ENCODE measurements at regions not wholly inside any gene's neighbourhood (a gene's known extent, or its start where the extent isn't known, plus 50 kb on each side); places are given as distances from the start of the nearest gene placed in this dataset.

- Histone ChIP-seq H3K27ac (no peak overlapping the region), H3K4me3 (no peak overlapping the region), H3K4me1 (replicated peaks in 1 of 2) (peaks cover 0 to 6% of the 10 kb centered on the region in 2 donors)
- 33 to 89% (median 82%) methylated on average over 2 to 4 of the region's 4 CpGs; no CpG with 5 or more reads in 5 of the 10 experiments for WGBS, 10 experiments
- in situ Hi-C loops (cut with MboI; ENCODE audit: low pct_unique_long_range_greater_than_20kb in 2 of 9, low sequenced_read_pairs in 9 of 9, unreplicated experiment in 9 of 9) = no loop called here
- no peak for ATAC-seq (replicated peaks in 6 of 8)
Measured at GRCh38 chr10:110378006-110378405, 73.3 kb upstream of the SMNDC1 start.

GRCh38 chr10:110378533-110379108 is 73.9 kb upstream of the SMNDC1 start:
- H3K4me3 ChIP-seq = no peak overlapping the region
- peaks cover 0 to 6% of the 10 kb centered on the region in 2 donors for H3K4me1 ChIP-seq (replicated peaks in 1 of 2)
- WGBS, 10 experiments = 74 to 100% (median 93%) methylated on average over 1 to 6 of the region's 6 CpGs; no CpG with 5 or more reads in 1 of the 10 experiments
- in situ Hi-C loops (cut with MboI; ENCODE audit: low pct_unique_long_range_greater_than_20kb in 2 of 9, low sequenced_read_pairs in 9 of 9, unreplicated experiment in 9 of 9) = no loop called here
- ATAC-seq (replicated peaks in 6 of 8) = no peak
- no peak overlapping the region for H3K27ac ChIP-seq

- 10 to 82% (median 59%) methylated on average over 1 to 2 of the region's 2 CpGs; no CpG with 5 or more reads in 1 of the 10 experiments for WGBS, 10 experiments
- no peak for ATAC-seq (replicated peaks in 6 of 8)
- Histone ChIP-seq H3K27ac (no peak overlapping the region), H3K4me3 (no peak overlapping the region), H3K4me1 (replicated peaks in 1 of 2) (peaks cover 0 to 6% of the 10 kb centered on the region in 2 donors)
- in situ Hi-C loops (cut with MboI; ENCODE audit: low pct_unique_long_range_greater_than_20kb in 2 of 9, low sequenced_read_pairs in 9 of 9, unreplicated experiment in 9 of 9) = no loop called here
Measured at GRCh38 chr10:110379831-110380230, 75.1 kb upstream of the SMNDC1 start.

DNA sequence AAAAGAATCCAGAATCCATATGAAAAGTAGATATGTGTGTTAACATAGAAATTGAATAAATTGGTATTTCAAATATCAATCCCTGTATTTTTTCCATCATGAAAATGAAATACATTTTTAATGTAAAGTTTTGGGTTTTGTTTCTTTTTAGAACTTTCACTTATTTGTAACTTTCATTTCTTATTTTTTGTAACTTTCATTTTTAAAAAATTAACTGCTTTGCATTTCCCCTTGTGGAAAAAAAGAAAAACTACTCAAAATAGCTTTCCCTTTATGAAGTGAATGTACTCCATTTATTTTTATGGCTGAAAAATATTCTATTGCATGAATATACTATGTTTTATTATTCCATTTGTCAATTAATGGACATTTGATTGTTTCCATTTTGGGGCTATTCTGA is 75.6 kb upstream of the SMNDC1 start:
- no peak for ATAC-seq (replicated peaks in 6 of 8)
- in situ Hi-C loops (cut with MboI; ENCODE audit: low pct_unique_long_range_greater_than_20kb in 2 of 9, low sequenced_read_pairs in 9 of 9, unreplicated experiment in 9 of 9) = no loop called here
- peaks cover 0 to 6% of the 10 kb centered on the region in 2 donors for H3K4me1 ChIP-seq (replicated peaks in 1 of 2)
- no peak overlapping the region for H3K4me3 ChIP-seq
- H3K27ac ChIP-seq = no peak overlapping the region

GRCh38 chr10:110382695-110383094 is 78.0 kb upstream of the SMNDC1 start:
- 60 to 100% (median 80%) methylated on average over 1 to 4 of the region's 5 CpGs; no CpG with 5 or more reads in 1 of the 10 experiments for WGBS, 10 experiments

DNA sequence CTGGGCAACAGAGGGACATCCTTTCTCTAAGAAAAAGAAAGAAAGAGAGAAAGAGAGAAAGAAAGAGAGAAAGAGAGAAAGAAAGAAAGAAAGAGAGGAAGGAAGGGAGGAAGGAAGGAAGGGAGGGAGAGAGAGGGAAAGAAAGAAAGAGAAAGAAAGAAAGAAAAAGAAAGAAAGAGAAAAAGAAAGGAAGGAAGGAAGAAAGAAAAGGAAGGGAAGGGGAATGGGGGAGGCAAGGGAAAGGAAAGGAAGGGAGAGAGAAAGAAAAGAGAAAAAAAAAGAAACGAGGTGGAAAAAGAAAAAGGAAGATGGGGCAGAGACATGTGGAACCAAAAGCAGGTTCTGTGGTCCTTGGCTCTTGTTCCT is 82.9 kb upstream of the SMNDC1 start:
- in situ Hi-C loops (cut with MboI; ENCODE audit: low pct_unique_long_range_greater_than_20kb in 2 of 9, low sequenced_read_pairs in 9 of 9, unreplicated experiment in 9 of 9) = no loop called here
- Histone ChIP-seq H3K27ac (no peak overlapping the region), H3K4me3 (no peak overlapping the region), H3K4me1 (replicated peaks in 1 of 2) (peaks cover 24 to 28% of the 10 kb centered on the region in 2 donors)
- 0 to 100% (median 53%) methylated on average over 1 of the region's 1 CpG for WGBS, 10 experiments
- ATAC-seq (replicated peaks in 6 of 8) = no peak

More at GRCh38 chr10:110382695-110383094, 78.0 kb upstream of the SMNDC1 start:
- Histone ChIP-seq H3K4me3 (no peak overlapping the region), H3K27ac (no peak overlapping the region), H3K4me1 (replicated peaks in 1 of 2) (no peaks in the 10 kb centered on the region)
- in situ Hi-C loops (cut with MboI; ENCODE audit: low pct_unique_long_range_greater_than_20kb in 2 of 9, low sequenced_read_pairs in 9 of 9, unreplicated experiment in 9 of 9) = no loop called here
- no peak for ATAC-seq (replicated peaks in 6 of 8)

DNA sequence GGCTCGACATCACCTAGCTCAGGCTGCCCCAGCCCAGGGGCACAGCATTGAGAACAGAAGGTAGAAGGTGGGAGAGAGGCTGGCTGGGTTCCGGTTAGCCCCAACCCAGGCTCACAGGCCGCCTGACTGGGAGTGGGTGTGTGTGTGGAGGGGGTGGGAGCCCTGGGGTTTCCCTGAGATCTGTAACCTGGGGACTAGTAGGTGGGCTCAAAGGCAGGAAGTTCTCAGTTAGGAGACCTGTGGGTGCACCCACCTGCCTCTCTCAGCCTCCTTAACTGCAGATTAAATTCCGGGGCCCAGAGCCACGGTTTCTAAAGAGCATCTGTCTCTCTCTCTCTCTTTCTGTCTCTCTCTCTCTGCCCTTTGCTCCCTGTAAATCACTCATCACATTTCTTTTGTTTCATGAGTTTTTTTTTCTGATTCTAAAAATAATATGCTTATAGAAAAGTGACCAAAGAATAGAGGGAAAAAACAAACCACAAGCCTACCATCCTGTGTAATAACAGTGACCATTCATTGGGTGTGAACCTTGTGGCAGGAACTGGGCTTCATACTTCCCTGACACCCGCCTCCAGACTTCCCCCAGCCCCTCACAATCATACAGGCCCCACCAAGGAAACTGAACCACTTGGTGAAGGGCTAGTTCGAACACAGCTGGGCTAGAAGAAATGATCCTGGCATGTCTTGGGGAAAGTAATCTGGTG is 83.4 kb upstream of the SMNDC1 start:
- in situ Hi-C loops (cut with MboI; ENCODE audit: low pct_unique_long_range_greater_than_20kb in 2 of 9, low sequenced_read_pairs in 9 of 9, unreplicated experiment in 9 of 9) = no loop called here
- ATAC-seq (replicated peaks in 6 of 8) = no peak
- Histone ChIP-seq H3K4me3 (no peak overlapping the region), H3K4me1 (replicated peaks in 1 of 2) (peaks cover 30 to 33% of the 10 kb centered on the region in 2 donors), H3K27ac (no peak overlapping the region)
- WGBS, 10 experiments = 0 to 100% (median 69%) methylated on average over 1 to 4 of the region's 7 CpGs; no CpG with 5 or more reads in 1 of the 10 experiments

GRCh38 chr10:110388687-110389052 is 84.0 kb upstream of the SMNDC1 start:
- Histone ChIP-seq H3K4me1 (replicated peaks in 1 of 2) (peaks cover 35% of the 10 kb centered on the region in 2 donors), H3K27ac (no peak overlapping the region), H3K4me3 (no peak overlapping the region)
- no peak for ATAC-seq (replicated peaks in 6 of 8)
- in situ Hi-C loops (cut with MboI; ENCODE audit: low pct_unique_long_range_greater_than_20kb in 2 of 9, low sequenced_read_pairs in 9 of 9, unreplicated experiment in 9 of 9) = no loop called here
- 30 to 100% (median 83%) methylated on average over 1 to 3 of the region's 7 CpGs; no CpG with 5 or more reads in 5 of the 10 experiments for WGBS, 10 experiments

GRCh38 chr10:110389255-110389654 is 84.5 kb upstream of the SMNDC1 start:
- peaks cover 35 to 37% of the 10 kb centered on the region in 2 donors for H3K4me1 ChIP-seq (replicated peaks in 1 of 2)
- no peak overlapping the region for H3K4me3 ChIP-seq
- in situ Hi-C loops (cut with MboI; ENCODE audit: low pct_unique_long_range_greater_than_20kb in 2 of 9, low sequenced_read_pairs in 9 of 9, unreplicated experiment in 9 of 9) = no loop called here
- H3K27ac ChIP-seq = peak overlapping the region in 1 of 2 donors; percentile 59
- 0 to 90% (median 68%) methylated on average over 1 to 7 of the region's 8 CpGs; no CpG with 5 or more reads in 4 of the 10 experiments for WGBS, 10 experiments
- ATAC-seq (replicated peaks in 6 of 8) = peak in 7 of 8 experiments; percentile 36 to 76 (median 64)

DNA sequence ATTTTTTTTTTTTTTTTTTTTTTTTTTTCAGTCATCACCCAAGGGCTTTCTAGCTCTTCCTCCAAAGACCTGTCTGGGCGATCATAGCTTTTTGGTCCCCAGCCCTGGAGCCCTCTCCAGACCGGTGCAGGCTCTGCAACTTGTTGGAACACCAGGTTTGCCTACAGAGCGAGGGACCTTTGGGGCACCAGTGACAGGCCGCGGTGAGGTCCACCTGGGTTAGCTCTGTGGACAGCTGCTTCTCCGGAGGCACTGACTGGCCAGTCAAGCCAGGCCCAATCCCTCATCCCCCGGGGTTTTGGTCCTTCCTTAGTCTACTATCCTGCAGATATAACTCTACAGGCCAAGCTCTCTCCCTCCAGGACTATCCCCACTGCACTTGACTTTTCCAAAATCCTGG is 86.8 kb upstream of the SMNDC1 start:
- H3K4me1 ChIP-seq (replicated peaks in 1 of 2) = peaks cover 37 to 40% of the 10 kb centered on the region in 2 donors
- ATAC-seq (replicated peaks in 6 of 8) = no peak
- H3K27ac ChIP-seq = no peak overlapping the region
- in situ Hi-C loops (cut with MboI; ENCODE audit: low pct_unique_long_range_greater_than_20kb in 2 of 9, low sequenced_read_pairs in 9 of 9, unreplicated experiment in 9 of 9) = no loop called here
- no peak overlapping the region for H3K4me3 ChIP-seq
- 89 to 100% (median 94%) methylated on average over 1 to 6 of the region's 7 CpGs; no CpG with 5 or more reads in 5 of the 10 experiments for WGBS, 10 experiments

- in situ Hi-C loops (cut with MboI; ENCODE audit: low pct_unique_long_range_greater_than_20kb in 2 of 9, low sequenced_read_pairs in 9 of 9, unreplicated experiment in 9 of 9) = no loop called here
- peak overlapping the region in 1 of 2 donors; percentile 80 for H3K27ac ChIP-seq
- no peak for ATAC-seq (replicated peaks in 6 of 8)
- WGBS, 10 experiments = 20 to 94% (median 67%) methylated on average over 1 to 5 of the region's 7 CpGs; no CpG with 5 or more reads in 3 of the 10 experiments
- H3K4me3 ChIP-seq = no peak overlapping the region
- H3K4me1 ChIP-seq (replicated peaks in 1 of 2) = peaks cover 37 to 40% of the 10 kb centered on the region in 2 donors
Measured at GRCh38 chr10:110392121-110392520, 87.4 kb upstream of the SMNDC1 start.

GRCh38 chr10:110392868-110393740 is 88.4 kb upstream of the SMNDC1 start:
- peak; percentile 68 to 90 (median 77) for ATAC-seq (replicated peaks in 6 of 8)
- in situ Hi-C loops (cut with MboI; ENCODE audit: low pct_unique_long_range_greater_than_20kb in 2 of 9, low sequenced_read_pairs in 9 of 9, unreplicated experiment in 9 of 9) = no loop called here
- 18 to 100% (median 65%) methylated on average over 2 to 11 of the region's 19 CpGs; no CpG with 5 or more reads in 3 of the 10 experiments for WGBS, 10 experiments
- H3K27ac ChIP-seq = peak overlapping the region; percentile 72 to 80
- peaks cover 34 to 41% of the 10 kb centered on the region in 2 donors for H3K4me1 ChIP-seq (replicated peaks in 1 of 2)
- no peak overlapping the region for H3K4me3 ChIP-seq

- ATAC-seq (replicated peaks in 6 of 8) = no peak
- in situ Hi-C loops (cut with MboI; ENCODE audit: low pct_unique_long_range_greater_than_20kb in 2 of 9, low sequenced_read_pairs in 9 of 9, unreplicated experiment in 9 of 9) = no loop called here
Measured at GRCh38 chr10:110393866-110394265, 89.1 kb upstream of the SMNDC1 start.

More at GRCh38 chr10:110393866-110394265, 89.1 kb upstream of the SMNDC1 start:
- H3K4me3 ChIP-seq = no peak overlapping the region
- no peak overlapping the region for H3K27ac ChIP-seq
- 94 to 100% (median 100%) methylated on average over 1 to 5 of the region's 6 CpGs; no CpG with 5 or more reads in 5 of the 10 experiments for WGBS, 10 experiments
- peaks cover 36 to 41% of the 10 kb centered on the region in 2 donors for H3K4me1 ChIP-seq (replicated peaks in 1 of 2)
